Epithelial cell of proximal tubule (primary cell): ENCODE measurements at regions not wholly inside any gene's neighbourhood (a gene's known extent, or its start where the extent isn't known, plus 50 kb on each side); places are given as distances from the start of the nearest gene placed in this dataset.

Source experiments
- DNase-seq: peaks from one replicate; pipeline ENCODE4 v3.0.0-alpha.2; 2011; ENCODE audit warnings: low read depth
- H3K4me3 ChIP-seq: 2 replicates; pipeline ENCODE4 v1.5.1; 2011; ENCODE audit warnings: low read depth, mild to moderate bottlenecking, low read length
- TF ChIP-seq, protein P1 (sequence below): conservative IDR thresholded peaks from 2 replicates; pipeline ENCODE4 v1.5.1; 2012; ENCODE audit warnings: low read depth, mild to moderate bottlenecking, low read length

DNA sequence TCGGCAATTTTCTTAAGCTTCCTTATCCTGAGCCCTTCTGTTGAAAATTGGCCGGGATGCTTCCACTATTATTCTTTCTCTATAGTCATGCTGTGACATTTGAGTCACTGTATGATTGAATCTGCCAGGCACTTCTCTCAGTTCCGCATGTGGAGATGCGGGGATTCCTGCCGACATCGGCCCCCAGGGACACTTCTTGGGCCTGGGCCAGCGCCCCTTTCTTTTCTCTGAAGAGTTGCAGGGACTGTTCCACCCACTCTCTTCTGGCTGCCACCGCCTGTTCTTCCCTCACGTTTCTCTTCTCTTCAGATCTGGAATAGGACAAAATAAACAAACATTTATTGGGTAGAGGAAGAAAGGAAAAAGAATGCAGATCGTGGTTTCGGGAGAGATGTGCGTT is 310.1 kb downstream of the ETNK1 start:
- no peak for DNase-seq
- TF ChIP-seq, protein P1, sequence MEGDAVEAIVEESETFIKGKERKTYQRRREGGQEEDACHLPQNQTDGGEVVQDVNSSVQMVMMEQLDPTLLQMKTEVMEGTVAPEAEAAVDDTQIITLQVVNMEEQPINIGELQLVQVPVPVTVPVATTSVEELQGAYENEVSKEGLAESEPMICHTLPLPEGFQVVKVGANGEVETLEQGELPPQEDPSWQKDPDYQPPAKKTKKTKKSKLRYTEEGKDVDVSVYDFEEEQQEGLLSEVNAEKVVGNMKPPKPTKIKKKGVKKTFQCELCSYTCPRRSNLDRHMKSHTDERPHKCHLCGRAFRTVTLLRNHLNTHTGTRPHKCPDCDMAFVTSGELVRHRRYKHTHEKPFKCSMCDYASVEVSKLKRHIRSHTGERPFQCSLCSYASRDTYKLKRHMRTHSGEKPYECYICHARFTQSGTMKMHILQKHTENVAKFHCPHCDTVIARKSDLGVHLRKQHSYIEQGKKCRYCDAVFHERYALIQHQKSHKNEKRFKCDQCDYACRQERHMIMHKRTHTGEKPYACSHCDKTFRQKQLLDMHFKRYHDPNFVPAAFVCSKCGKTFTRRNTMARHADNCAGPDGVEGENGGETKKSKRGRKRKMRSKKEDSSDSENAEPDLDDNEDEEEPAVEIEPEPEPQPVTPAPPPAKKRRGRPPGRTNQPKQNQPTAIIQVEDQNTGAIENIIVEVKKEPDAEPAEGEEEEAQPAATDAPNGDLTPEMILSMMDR: no peak
- no peak overlapping the region for H3K4me3 ChIP-seq

DNA sequence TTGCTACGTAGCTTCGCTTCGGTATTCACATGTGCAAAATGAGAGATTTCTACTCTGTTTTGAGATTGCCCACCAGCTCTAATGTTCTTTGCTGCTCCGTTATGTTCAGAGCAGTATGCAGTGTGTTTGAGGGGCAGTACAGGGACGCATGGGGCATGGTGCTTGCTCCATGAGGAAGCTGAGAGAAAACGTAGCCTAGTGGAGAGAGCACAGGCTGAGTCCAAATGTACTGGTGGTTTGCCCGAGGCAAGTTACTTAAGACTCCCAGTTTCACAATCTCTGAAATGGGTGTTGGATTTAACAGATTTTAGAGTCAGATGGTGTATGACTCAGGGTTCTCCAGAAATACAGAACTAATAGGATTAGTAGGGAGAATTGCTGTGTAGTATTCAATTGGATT is 310.5 kb downstream of the ETNK1 start:
- no peak for DNase-seq
- TF ChIP-seq, protein P1: no peak
- H3K4me3 ChIP-seq: no peak overlapping the region

GRCh38 chr12:22938323-22938722 is 313.4 kb downstream of the ETNK1 start:
- no peak overlapping the region for H3K4me3 ChIP-seq
- TF ChIP-seq, protein P1: no peak
- no peak for DNase-seq

DNA sequence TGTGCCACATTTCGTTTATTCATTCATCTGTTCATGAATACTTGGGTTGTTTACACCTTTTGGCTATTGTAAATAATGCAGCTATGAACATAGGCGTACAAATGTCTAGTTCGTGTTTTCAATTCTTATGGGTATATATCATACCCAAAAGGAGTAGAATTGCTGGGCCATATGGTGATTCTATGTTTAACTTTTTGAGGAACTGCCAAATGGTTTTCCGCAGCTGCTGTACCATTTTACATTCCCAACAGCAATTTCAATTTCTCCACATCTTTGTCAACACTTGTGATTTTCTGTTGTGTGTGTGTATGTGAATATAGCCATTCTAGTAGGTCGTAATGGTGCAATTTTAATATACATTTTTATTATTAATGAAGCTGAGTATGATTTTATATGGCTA is 326.2 kb downstream of the ETNK1 start:
- TF ChIP-seq, protein P1: no peak
- DNase-seq: no peak
- H3K4me3 ChIP-seq: no peak overlapping the region

GRCh38 chr12:22956690-22957089 is 331.7 kb downstream of the ETNK1 start:
- no peak overlapping the region for H3K4me3 ChIP-seq
- DNase-seq: no peak
- TF ChIP-seq, protein P1: no peak

GRCh38 chr12:22967171-22967570 is 342.2 kb downstream of the ETNK1 start:
- TF ChIP-seq, protein P1: no peak
- DNase-seq: no peak
- no peak overlapping the region for H3K4me3 ChIP-seq

GRCh38 chr12:22969521-22969920 is 344.6 kb downstream of the ETNK1 start:
- DNase-seq: no peak
- TF ChIP-seq, protein P1: no peak
- H3K4me3 ChIP-seq: no peak overlapping the region
